Tibial nerve (tissue), 4 donors: ENCODE measurements at regions not wholly inside any gene's neighbourhood (a gene's known extent, or its start where the extent isn't known, plus 50 kb on each side); places are given as distances from the start of the nearest gene placed in this dataset.
"Not testable (repeated sequence)": the region's sequence is repeated elsewhere in the genome, so short reads cannot be mapped to it uniquely, and the experiment has no call there.

Experiments
- DNase-seq, 2 donors: peaks; one replicate each; pipeline ENCODE4 v3.0.0-alpha.2; 2019; ENCODE audit warnings: low spot score in 2 of 2
- H3K27ac ChIP-seq, 4 donors: fragments of 200-600 bp; sonication (generic) in 3 of 4; one replicate each; pipeline ENCODE4 v1.5.1; 2017 to 2019; ENCODE audit warnings: mild to moderate bottlenecking in 1 of 4
- H3K27me3 ChIP-seq, 2 donors: fragments of 200-600 bp; sonication (generic) in 1 of 2; one replicate each; pipeline versions ENCODE4 v1.5.1 to v1.6.0; 2017 to 2019
- H3K36me3 ChIP-seq, 3 donors: fragments of 200-600 bp; sonication (generic); one replicate each; pipeline ENCODE4 v1.5.1; 2018 to 2019
- H3K4me1 ChIP-seq, 4 donors: fragments of 200-600 bp; sonication (generic) in 3 of 4; one replicate each; pipeline ENCODE4 v1.5.1; 2017 to 2019
- H3K4me3 ChIP-seq, 4 donors: fragments of 200-600 bp; sonication (generic) in 3 of 4; one replicate each; pipeline ENCODE4 v1.5.1; 2017 to 2019; ENCODE audit warnings: mild to moderate bottlenecking in 1 of 4, moderate library complexity in 1 of 4
- H3K9me3 ChIP-seq, 4 donors: fragments of 200-600 bp; sonication (generic) in 3 of 4; one replicate each; pipeline ENCODE4 v1.5.1; 2017 to 2019
- CTCF ChIP-seq, 5 experiments: fragments of 200-600 bp in 3 of 5; fragments of 450-650 bp in 2 of 5; sonication (generic) in 3 of 5; IDR thresholded peaks; one replicate each; pipeline ENCODE4 v1.5.1; 2016 to 2019; ENCODE audit warnings: antibody characterized with exemption in 5 of 5, mild to moderate bottlenecking in 3 of 5, moderate library complexity in 2 of 5
- EP300 ChIP-seq, 2 donors: sonication (generic); formaldehyde crosslinking; IDR thresholded peaks; one replicate each; pipeline ENCODE4 v1.6.1; 2017; ENCODE audit warnings: antibody characterized with exemption in 2 of 2, mild to moderate bottlenecking in 1 of 2
- POLR2A ChIP-seq, 2 donors: fragments of 450-650 bp; IDR thresholded peaks; one replicate each; pipeline ENCODE4 v1.6.1; 2017; ENCODE audit warnings: antibody characterized with exemption in 2 of 2, mild to moderate bottlenecking in 2 of 2, moderate library complexity in 2 of 2
- WGBS, 2 donors: methylation state at CpG; one replicate each; pipeline ENCODE4 v1.1.5; 2018; 5-methylcytosine and 5-hydroxymethylcytosine counted together

- H3K4me1 ChIP-seq: no peaks in the 10 kb centered on the region
- DNase-seq: no peak
- H3K4me3 ChIP-seq: no peak overlapping the region
- no peaks in the 10 kb centered on the region for H3K36me3 ChIP-seq
- H3K9me3 ChIP-seq: no peaks in the 10 kb centered on the region
- no peak overlapping the region for H3K27ac ChIP-seq
- no peaks in the 10 kb centered on the region for H3K27me3 ChIP-seq
- 63 to 72% methylated on average over 6 of the region's 6 CpGs for WGBS, 2 donors
- no peak for TF ChIP-seq POLR2A (IDR thresholded peaks at IDR 0.05)
- TF ChIP-seq CTCF (IDR thresholded peaks at IDR 0.05): no peak
- TF ChIP-seq EP300 (IDR thresholded peaks at IDR 0.05): no peak
Observed at GRCh38 chr4:3896441-3896840, 130.3 kb downstream of the ADRA2C start.

GRCh38 chr4:3896871-3897578, 130.8 kb downstream of the ADRA2C start:
- not testable (repeated sequence) for H3K27ac ChIP-seq, H3K27me3 ChIP-seq, H3K4me1 ChIP-seq, H3K36me3 ChIP-seq, H3K4me3 ChIP-seq, H3K9me3 ChIP-seq, DNase-seq
- 92 to 93% methylated on average over 20 of the region's 20 CpGs for WGBS, 2 donors

GRCh38 chr4:3898098-3898497, 131.9 kb downstream of the ADRA2C start:
- TF ChIP-seq EP300 (IDR thresholded peaks at IDR 0.05): no peak

GRCh38 chr4:3898928-3899327, 132.7 kb downstream of the ADRA2C start:
- not testable (repeated sequence) for H3K4me1 ChIP-seq

More at GRCh38 chr4:3898098-3898497, 131.9 kb downstream of the ADRA2C start:
- Histone ChIP-seq H3K9me3 (no peaks in the 10 kb centered on the region), H3K4me1 (no peaks in the 10 kb centered on the region), H3K4me3 (no peak overlapping the region), H3K27ac (no peak overlapping the region), H3K36me3 (no peaks in the 10 kb centered on the region), H3K27me3 (no peaks in the 10 kb centered on the region)
- no peak for DNase-seq
- 83 to 84% methylated on average over 19 of the region's 19 CpGs for WGBS, 2 donors

GRCh38 chr4:3904264-3904955, 138.2 kb downstream of the ADRA2C start:
- peak in 1 of 2 donors; percentile 75 for TF ChIP-seq EP300 (IDR thresholded peaks at IDR 0.05)
- H3K36me3 ChIP-seq, H3K9me3 ChIP-seq, H3K27me3 ChIP-seq, H3K4me3 ChIP-seq: not testable (repeated sequence)
- peaks cover 0 to 15% (median 0%) of the 10 kb centered on the region in 4 donors for H3K4me1 ChIP-seq
- 52 to 56% methylated on average over 15 of the region's 15 CpGs for WGBS, 2 donors
- peak in 1 of 2 donors; percentile 59 for DNase-seq
- H3K27ac ChIP-seq: peak overlapping the region in 2 of 4 donors; percentile 61 to 64

More at GRCh38 chr4:3898928-3899327, 132.7 kb downstream of the ADRA2C start:
- 87 to 90% methylated on average over 10 of the region's 10 CpGs for WGBS, 2 donors
- not testable (repeated sequence) for H3K9me3 ChIP-seq, H3K27me3 ChIP-seq, H3K27ac ChIP-seq, H3K4me3 ChIP-seq, H3K36me3 ChIP-seq, DNase-seq

- not testable (repeated sequence) for DNase-seq, H3K9me3 ChIP-seq, H3K27me3 ChIP-seq, H3K36me3 ChIP-seq, H3K27ac ChIP-seq, H3K4me1 ChIP-seq, H3K4me3 ChIP-seq
- WGBS, 2 donors: 74 to 94% methylated on average over 3 of the region's 3 CpGs
Observed at GRCh38 chr4:3909616-3910015, 143.4 kb downstream of the ADRA2C start.

- H3K27ac ChIP-seq, H3K27me3 ChIP-seq, H3K9me3 ChIP-seq, H3K4me3 ChIP-seq, DNase-seq, H3K36me3 ChIP-seq, H3K4me1 ChIP-seq: not testable (repeated sequence)
- WGBS, 2 donors: 77 to 79% methylated on average over 14 of the region's 14 CpGs
Observed at GRCh38 chr4:3910161-3910950, 144.2 kb downstream of the ADRA2C start.

GRCh38 chr4:3911252-3911856, 145.2 kb downstream of the ADRA2C start:
- Histone ChIP-seq H3K4me1 (no peaks in the 10 kb centered on the region), H3K4me3 (no peak overlapping the region), H3K27me3 (no peaks in the 10 kb centered on the region), H3K27ac (no peak overlapping the region), H3K36me3 (no peaks in the 10 kb centered on the region), H3K9me3 (no peaks in the 10 kb centered on the region)
- no peak for TF ChIP-seq EP300 (IDR thresholded peaks at IDR 0.05)
- TF ChIP-seq CTCF (IDR thresholded peaks at IDR 0.05): no peak
- no peak for TF ChIP-seq POLR2A (IDR thresholded peaks at IDR 0.05)
- DNase-seq: no peak
- WGBS, 2 donors: 83 to 84% methylated on average over 19 of the region's 19 CpGs

- not testable (repeated sequence) for DNase-seq, H3K27me3 ChIP-seq, H3K4me3 ChIP-seq, H3K36me3 ChIP-seq, H3K4me1 ChIP-seq, H3K27ac ChIP-seq, H3K9me3 ChIP-seq
- WGBS, 2 donors: 67 to 68% methylated on average over 4 of the region's 4 CpGs
Observed at GRCh38 chr4:3914511-3914910, 148.3 kb downstream of the ADRA2C start.

GRCh38 chr4:3919509-3919908, 153.3 kb downstream of the ADRA2C start:
- WGBS, 2 donors: 22 to 38% methylated on average over 9 of the region's 9 CpGs
- H3K4me3 ChIP-seq, DNase-seq, H3K9me3 ChIP-seq, H3K36me3 ChIP-seq, H3K4me1 ChIP-seq, H3K27ac ChIP-seq, H3K27me3 ChIP-seq: not testable (repeated sequence)
